ENCODE measurements at regions not wholly inside any gene's neighbourhood (a gene's known extent, or its start where the extent isn't known, plus 50 kb on each side); places are given as distances from the start of the nearest gene placed in this dataset.

DNA sequence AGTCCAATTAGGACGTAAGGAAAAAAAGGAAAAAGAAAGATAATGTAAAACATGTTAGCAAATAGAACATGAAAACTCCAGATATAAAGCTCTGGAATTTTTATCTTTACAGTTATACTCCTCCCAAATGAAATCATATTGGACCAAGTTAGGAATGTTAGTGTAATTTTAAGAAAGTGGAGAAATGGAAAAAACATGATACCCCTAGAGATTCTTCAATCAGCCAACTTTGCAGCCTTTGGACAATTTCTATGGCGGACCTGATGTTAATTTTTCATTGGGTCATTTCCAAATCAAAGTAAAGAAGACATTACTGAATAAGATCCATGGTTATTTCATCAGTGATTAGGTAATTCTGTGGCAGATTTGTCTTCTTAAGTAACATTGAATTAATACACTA, 748.7 kb downstream of the RFPL4B start:
- no peak for TF ChIP-seq CTCF (IDR thresholded peaks at IDR 0.05; ENCODE audit: low read length, missing control alignments)
- no peak overlapping the region for H3K4me3 ChIP-seq (replicated peaks; ENCODE audit: low read depth, low read length)
- DNase-seq (ENCODE audit: low read depth) = no peak

GRCh38 chr6:113102761-113103160, 754.4 kb upstream of the MARCKS start:
- DNase-seq (ENCODE audit: low read depth) = peak; percentile 71
- TF ChIP-seq CTCF (IDR thresholded peaks at IDR 0.05; ENCODE audit: low read length, missing control alignments) = no peak
- no peak overlapping the region for H3K4me3 ChIP-seq (replicated peaks; ENCODE audit: low read depth, low read length)

GRCh38 chr6:113103634-113104361, 753.3 kb upstream of the MARCKS start:
- TF ChIP-seq CTCF (IDR thresholded peaks at IDR 0.05; ENCODE audit: low read length, missing control alignments) = no peak
- H3K4me3 ChIP-seq (replicated peaks; ENCODE audit: low read depth, low read length) = no peak overlapping the region
- peak; percentile 65 for DNase-seq (ENCODE audit: low read depth)

DNA sequence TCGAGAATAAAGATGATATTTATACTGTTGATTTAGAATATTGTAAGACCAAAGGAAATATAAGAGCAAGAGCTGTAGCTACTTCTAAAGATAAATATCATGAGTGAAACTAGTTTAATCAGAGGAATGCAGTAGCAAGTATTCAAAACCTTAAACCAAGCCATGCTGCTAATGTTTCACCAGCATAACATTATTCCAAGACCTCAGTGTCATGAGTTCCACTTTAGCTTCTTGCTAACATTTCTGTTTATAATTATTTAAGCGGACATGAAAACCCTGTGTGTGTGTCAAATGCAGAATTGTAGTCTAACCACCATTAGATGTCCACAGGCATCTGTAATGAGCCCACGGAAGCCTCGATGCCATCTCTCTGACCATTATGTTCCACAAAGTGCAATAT, 752.6 kb upstream of the MARCKS start:
- H3K4me3 ChIP-seq (replicated peaks; ENCODE audit: low read depth, low read length) = no peak overlapping the region
- no peak for TF ChIP-seq CTCF (IDR thresholded peaks at IDR 0.05; ENCODE audit: low read length, missing control alignments)
- no peak for DNase-seq (ENCODE audit: low read depth)

DNA sequence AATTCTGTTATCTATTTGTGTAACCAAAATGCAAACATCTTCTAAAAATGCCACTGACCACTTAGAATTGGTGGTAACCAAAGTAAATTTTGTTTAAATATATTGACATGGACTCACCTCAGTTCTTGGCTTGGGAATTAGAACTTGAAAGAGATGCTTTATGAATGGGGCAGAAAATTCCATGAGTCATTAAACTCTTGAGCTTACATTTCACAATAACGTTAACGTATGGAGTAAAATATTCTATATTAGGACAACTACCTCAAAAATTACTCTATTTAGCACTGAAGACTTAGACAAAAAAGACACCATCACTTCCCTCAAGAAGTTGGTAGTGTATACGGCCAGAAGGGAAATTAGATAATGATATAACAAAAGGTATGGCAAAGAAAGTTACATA, 752.2 kb upstream of the MARCKS start:
- no peak overlapping the region for H3K4me3 ChIP-seq (replicated peaks; ENCODE audit: low read depth, low read length)
- TF ChIP-seq CTCF (IDR thresholded peaks at IDR 0.05; ENCODE audit: low read length, missing control alignments) = no peak
- no peak for DNase-seq (ENCODE audit: low read depth)

DNA sequence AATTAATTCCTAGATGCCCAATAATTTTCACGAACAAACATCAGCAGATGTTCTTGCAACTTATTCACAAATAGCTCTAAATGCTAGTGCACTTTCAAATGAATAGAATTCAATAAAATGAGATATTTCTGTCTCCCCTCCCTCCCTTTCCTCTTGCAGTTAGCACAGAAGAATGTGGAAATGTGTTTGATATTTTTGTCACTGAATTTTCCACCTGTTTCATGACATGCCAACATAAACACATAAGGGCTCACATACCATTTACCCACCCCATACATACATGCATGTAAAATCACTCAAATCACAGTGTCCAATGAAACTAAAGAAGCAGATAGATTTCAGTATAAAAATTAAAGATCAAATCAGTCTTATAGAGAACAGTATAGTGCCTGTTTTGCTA, 746.9 kb upstream of the MARCKS start:
- DNase-seq (ENCODE audit: low read depth) = no peak
- H3K4me3 ChIP-seq (replicated peaks; ENCODE audit: low read depth, low read length) = no peak overlapping the region
- no peak for TF ChIP-seq CTCF (IDR thresholded peaks at IDR 0.05; ENCODE audit: low read length, missing control alignments)

DNA sequence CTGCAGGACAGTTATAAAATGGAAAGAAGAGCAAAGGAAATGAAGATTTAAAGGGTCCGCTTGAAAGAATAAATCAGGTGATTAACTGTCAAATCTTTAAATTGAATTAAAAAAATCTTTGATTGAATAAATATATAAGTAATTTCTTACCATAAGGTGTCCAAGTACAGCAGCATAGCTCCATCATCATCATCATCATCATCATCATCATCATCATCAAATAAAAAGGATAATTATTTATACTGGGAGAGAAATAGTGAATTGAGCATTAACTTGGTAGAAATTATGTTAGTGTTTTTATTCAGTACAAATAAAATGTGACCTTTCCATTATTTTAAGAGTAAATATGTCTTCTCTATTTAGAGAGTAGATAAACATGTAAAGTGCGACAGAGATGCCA, 745.6 kb upstream of the MARCKS start:
- DNase-seq (ENCODE audit: low read depth) = no peak
- no peak overlapping the region for H3K4me3 ChIP-seq (replicated peaks; ENCODE audit: low read depth, low read length)
- TF ChIP-seq CTCF (IDR thresholded peaks at IDR 0.05; ENCODE audit: low read length, missing control alignments) = no peak
